ENCODE measurements at regions not wholly inside any gene's neighbourhood (a gene's known extent, or its start where the extent isn't known, plus 50 kb on each side); places are given as distances from the start of the nearest gene placed in this dataset.

GRCh38 chr16:9657641-9658040 is 524.6 kb downstream of the GRIN2A start:
- TF ChIP-seq EZH2 (IDR thresholded peaks at IDR 0.05; ENCODE audit: borderline replicate concordance, low read depth, low read length, poor library complexity, severe bottlenecking) (no peak), CTCF (conservative IDR thresholded peaks at IDR 0.05; ENCODE audit: low read depth, low read length) (no peak)
